Fibroblast of villous mesenchyme (primary cell): ENCODE measurements at regions not wholly inside any gene's neighbourhood (a gene's known extent, or its start where the extent isn't known, plus 50 kb on each side); places are given as distances from the start of the nearest gene placed in this dataset.

Source experiments
- DNase-seq: peaks from one replicate; pipeline ENCODE4 v3.0.0-alpha.2; 2010; ENCODE audit warnings: low read depth
- H3K4me3 ChIP-seq: 2 replicates; pipeline ENCODE4 v1.5.1; 2011; ENCODE audit warnings: low read depth, mild to moderate bottlenecking, low read length
- TF ChIP-seq, protein P1 (sequence below): IDR thresholded peaks from 2 replicates; pipeline ENCODE4 v1.5.1; 2012; ENCODE audit warnings: low read depth, mild to moderate bottlenecking, low read length; ENCODE audit not compliant: insufficient read depth

DNA sequence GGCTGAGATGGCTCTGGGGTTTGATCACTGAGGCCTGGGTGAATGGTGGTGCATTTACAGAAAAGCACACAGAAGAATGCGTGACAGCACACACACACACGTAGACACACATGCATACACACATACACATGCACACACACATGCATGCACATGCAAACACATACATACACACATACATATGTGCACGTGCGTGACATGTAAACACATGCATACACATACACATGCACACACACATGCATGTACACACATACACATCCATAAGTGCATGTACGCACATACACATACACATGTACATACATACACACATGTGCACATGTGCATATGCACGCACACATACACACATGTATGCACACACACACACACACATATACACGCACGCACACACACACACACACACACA, 108.4 kb downstream of the AIPL1 start:
- TF ChIP-seq, protein P1, sequence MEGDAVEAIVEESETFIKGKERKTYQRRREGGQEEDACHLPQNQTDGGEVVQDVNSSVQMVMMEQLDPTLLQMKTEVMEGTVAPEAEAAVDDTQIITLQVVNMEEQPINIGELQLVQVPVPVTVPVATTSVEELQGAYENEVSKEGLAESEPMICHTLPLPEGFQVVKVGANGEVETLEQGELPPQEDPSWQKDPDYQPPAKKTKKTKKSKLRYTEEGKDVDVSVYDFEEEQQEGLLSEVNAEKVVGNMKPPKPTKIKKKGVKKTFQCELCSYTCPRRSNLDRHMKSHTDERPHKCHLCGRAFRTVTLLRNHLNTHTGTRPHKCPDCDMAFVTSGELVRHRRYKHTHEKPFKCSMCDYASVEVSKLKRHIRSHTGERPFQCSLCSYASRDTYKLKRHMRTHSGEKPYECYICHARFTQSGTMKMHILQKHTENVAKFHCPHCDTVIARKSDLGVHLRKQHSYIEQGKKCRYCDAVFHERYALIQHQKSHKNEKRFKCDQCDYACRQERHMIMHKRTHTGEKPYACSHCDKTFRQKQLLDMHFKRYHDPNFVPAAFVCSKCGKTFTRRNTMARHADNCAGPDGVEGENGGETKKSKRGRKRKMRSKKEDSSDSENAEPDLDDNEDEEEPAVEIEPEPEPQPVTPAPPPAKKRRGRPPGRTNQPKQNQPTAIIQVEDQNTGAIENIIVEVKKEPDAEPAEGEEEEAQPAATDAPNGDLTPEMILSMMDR: no peak
- H3K4me3 ChIP-seq: no peak overlapping the region
- DNase-seq: no peak

DNA sequence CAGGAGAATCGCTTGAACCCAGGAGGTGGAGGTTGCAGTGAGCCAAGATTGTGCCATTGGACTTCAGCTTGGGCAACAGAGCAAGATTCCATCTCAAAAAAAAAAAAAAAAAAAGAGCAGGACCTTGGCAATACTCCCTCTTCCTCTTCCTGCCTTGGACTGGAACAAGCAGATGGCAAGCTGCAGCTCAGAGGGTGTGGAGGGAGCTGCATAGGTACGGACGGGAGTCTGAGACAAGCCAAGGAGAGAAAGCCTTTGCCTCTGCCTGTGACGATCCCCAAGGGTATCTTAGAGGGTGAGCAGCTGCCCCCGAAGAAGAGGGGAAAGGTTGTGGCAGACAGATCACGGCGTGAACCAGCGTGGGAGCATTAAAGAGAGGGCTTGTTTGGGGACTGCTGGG, 109.2 kb downstream of the AIPL1 start:
- TF ChIP-seq, protein P1: no peak
- no peak overlapping the region for H3K4me3 ChIP-seq
- no peak for DNase-seq

DNA sequence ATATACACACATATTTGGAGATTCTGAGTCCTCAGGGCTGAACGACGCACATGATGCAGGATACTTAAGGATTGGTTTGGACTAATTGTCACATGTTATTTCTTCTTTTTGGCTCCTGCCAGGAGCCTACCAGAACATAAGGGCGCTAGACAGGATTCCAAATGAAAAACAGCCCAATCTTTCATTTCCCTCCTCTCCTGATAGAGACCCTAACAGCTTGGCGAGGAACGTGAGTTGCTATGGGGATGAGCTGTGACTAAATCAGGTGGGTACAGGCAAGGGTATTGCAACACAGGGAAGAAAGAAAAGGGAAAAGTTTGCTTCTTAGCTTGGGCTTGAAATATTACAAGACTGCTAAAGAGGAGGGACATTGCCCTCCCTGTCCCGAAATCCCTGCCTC, 109.9 kb downstream of the AIPL1 start:
- no peak for DNase-seq
- H3K4me3 ChIP-seq: no peak overlapping the region
- TF ChIP-seq, protein P1: no peak

DNA sequence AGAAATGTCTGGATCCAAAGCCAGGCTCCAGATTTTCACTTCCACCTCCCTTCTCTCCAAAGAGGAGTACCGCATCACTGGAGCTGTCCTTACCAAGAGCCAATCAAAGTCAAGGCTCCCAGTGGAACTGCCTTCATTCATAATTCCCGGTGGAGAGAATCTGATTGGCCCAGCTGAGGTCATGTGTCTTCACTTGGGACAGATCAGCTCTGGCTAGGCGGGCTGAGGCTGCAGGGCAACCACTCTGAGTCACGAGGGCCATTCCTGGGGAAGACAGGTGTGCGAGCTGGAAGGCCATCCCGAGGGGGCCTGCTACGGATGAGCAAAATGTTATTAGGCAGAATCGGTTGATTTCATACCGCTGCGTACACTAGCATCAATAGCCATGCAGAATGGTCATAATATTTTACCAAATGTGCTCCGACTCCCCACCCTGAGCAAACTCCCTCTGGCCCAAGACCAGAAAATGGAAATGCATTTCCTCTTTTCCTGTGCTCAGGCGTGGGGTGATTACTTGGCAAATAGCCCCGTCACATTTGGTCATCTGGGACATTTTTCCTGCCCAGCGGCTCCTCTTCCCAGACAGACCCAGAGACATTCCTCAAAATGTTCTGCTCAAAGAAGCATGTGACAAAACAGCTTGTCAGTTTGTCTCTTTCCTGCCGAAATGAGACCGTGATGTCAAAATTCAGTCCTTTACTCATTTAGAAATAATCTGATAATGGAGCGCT, 111.1 kb downstream of the AIPL1 start:
- TF ChIP-seq, protein P1: no peak
- no peak for DNase-seq
- H3K4me3 ChIP-seq: no peak overlapping the region

DNA sequence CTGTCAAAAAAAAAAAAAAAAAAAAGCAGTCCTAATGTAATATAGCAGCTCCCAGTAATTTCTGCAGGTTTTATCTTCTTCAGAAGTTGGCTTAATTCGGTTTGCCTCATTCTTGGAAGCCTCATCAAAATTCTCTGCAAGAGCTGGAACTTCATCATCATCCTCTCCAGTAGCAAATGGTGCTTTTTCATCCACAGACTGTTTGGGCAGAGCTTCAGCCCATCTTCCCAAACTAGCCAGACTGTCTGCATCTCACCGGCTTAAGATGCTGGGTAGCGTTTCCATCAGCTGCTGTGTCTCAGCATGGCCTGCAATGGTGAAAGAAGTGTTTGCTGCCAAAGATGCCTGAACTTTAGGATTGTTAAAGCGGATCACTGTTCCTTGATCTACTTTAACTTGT, 112.6 kb downstream of the AIPL1 start:
- no peak overlapping the region for H3K4me3 ChIP-seq
- TF ChIP-seq, protein P1: no peak
- no peak for DNase-seq

DNA sequence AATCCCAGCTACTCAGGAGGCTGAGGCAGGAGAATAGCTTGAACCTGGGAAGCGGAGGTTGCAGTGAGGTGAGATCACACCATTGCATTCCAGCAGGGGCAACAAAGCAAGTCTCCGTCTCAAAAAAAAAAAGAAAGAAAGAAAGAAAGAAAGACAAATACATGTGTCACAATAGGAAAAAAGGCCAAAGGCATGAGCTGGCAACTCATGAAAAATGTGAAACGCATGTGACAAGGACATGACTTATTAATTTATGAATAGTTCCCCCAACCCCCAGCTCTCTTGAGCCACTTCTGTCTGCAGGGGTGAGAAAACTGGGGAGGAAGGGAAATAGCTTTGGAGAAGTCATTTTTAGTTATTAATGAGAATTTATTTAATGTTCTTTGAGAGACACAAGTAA, 120.6 kb downstream of the AIPL1 start:
- TF ChIP-seq, protein P1: no peak
- DNase-seq: no peak
- no peak overlapping the region for H3K4me3 ChIP-seq

DNA sequence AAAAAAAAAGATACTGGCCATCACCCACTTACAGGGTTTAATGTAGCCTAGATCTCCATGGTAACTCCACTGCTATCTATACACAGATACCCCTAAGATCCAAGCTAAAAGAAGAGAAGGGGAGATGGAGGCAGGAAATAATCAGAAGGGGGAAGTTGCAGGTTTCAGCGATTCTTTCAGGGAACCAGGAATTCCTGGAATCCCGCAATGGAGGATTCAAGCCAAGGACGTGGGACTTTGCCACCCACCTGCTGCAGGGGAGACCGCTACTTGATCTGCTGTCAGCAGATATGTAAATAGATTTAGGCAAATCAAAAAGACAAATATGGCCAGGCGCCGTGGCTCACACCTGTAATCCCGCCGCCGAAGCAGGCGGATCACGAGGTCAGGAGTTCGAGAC, 121.1 kb downstream of the AIPL1 start:
- no peak for DNase-seq
- TF ChIP-seq, protein P1: no peak

More for the DNA sequence above, 121.1 kb downstream of the AIPL1 start:
- H3K4me3 ChIP-seq: no peak overlapping the region
